MCF 10A (cell line): ENCODE measurements at regions not wholly inside any gene's neighbourhood (a gene's known extent, or its start where the extent isn't known, plus 50 kb on each side); places are given as distances from the start of the nearest gene placed in this dataset.

Experiments
- BruUV-seq: library from RNA; stranded (reverse); fragments of 400-500 nt; replicated peaks from 2 replicates; lab custom pipeline; 2021; lab: Mats Ljungman, UMichigan
- CTCF ChIA-PET: fragments of 300-600 bp; sonication (Branson Sonifier 250); formaldehyde crosslinking; extraction: SDS; loops from one replicate; lab custom pipeline; 2021; ENCODE audit warnings: antibody characterized with exemption, inconsistent platforms; lab: Yijun Ruan, JAX
- POLR2A ChIA-PET: fragments of 300-600, 350-650 bp; sonication (Branson Sonifier 250); formaldehyde crosslinking; extraction: SDS; loops from one replicate; lab custom pipeline; 2020; ENCODE audit warnings: antibody characterized with exemption, inconsistent platforms; lab: Yijun Ruan, JAX
- DNase-seq: peaks from one replicate; pipeline ENCODE4 v3.0.0-alpha.2; 2018; ENCODE audit not compliant: unreplicated experiment
- H3K27ac Mint-ChIP-seq: one replicate; pipeline ENCODE4 v1.8.0; 2022; ENCODE audit warnings: mild to moderate bottlenecking, low read depth, mixed read lengths; ENCODE audit not compliant: unreplicated experiment
- H3K27me3 Mint-ChIP-seq: one replicate; pipeline ENCODE4 v1.8.0; 2022; ENCODE audit warnings: mixed read lengths; ENCODE audit not compliant: insufficient read depth, unreplicated experiment
- H3K36me3 Mint-ChIP-seq: one replicate; pipeline ENCODE4 v1.8.0; 2022; ENCODE audit warnings: mild to moderate bottlenecking, moderate library complexity, mixed read lengths; ENCODE audit not compliant: insufficient read depth, unreplicated experiment
- H3K4me1 Mint-ChIP-seq: one replicate; pipeline ENCODE4 v1.8.0; 2022; ENCODE audit warnings: mixed read lengths; ENCODE audit not compliant: insufficient read depth, unreplicated experiment
- H3K4me3 Mint-ChIP-seq: one replicate; pipeline ENCODE4 v1.8.0; 2022; ENCODE audit warnings: mild to moderate bottlenecking, moderate library complexity, mixed read lengths; ENCODE audit not compliant: unreplicated experiment
- H3K9me3 Mint-ChIP-seq: one replicate; pipeline ENCODE4 v1.8.0; 2022; ENCODE audit warnings: mixed read lengths; ENCODE audit not compliant: unreplicated experiment
- intact Hi-C: fragments of 100-400 bp; cut with micrococcal nuclease; formaldehyde crosslinking; loops from 2 replicates; pipeline ENCODE4 v1.14.1; 2022
- TF ChIP-seq, protein P1 (sequence below): fragments of 200-600 bp; IDR thresholded peaks from one replicate; pipeline ENCODE4 v1.8.0; 2022; ENCODE audit warnings: antibody characterized with exemption, mild to moderate bottlenecking; ENCODE audit not compliant: unreplicated experiment

DNA sequence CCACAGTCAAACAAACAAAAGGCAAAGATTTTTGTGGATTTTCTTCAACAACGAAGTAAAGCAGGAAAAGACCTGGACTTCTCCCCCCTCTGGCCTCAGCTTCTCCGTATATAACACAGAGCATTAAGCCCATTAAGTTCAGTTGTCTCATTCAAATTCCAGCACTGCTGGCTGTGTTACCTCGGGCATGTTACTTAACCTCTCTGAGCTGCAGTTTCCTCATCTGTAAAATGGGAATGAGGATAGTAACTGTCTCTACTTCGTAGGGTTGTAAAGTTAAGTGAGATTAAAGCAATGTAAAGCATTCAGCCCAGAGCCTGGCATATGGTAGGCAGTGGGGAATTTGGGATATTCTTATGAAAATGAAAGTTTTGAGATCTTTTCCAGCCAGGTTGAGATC lies 92.7 kb upstream of the SMIM23 start:
- no peak overlapping the region for H3K27ac Mint-ChIP-seq
- no peaks in the 10 kb centered on the region for H3K36me3 Mint-ChIP-seq
- ChIA-PET CTCF (no interaction called here), POLR2A (interaction anchor here (0.6 to 1.0 kb wide), 2 partner anchors 20 to 531 kb away, joined by 3 read pairs; no protein-coding TSS in a partner anchor)
- no peaks in the 10 kb centered on the region for H3K4me1 Mint-ChIP-seq
- H3K9me3 Mint-ChIP-seq: no peaks in the 10 kb centered on the region
- intact Hi-C loops: no loop called here
- BruUV-seq: no TSS peak
- no peaks in the 10 kb centered on the region for H3K27me3 Mint-ChIP-seq
- no peak overlapping the region for H3K4me3 Mint-ChIP-seq
- TF ChIP-seq, protein P1, sequence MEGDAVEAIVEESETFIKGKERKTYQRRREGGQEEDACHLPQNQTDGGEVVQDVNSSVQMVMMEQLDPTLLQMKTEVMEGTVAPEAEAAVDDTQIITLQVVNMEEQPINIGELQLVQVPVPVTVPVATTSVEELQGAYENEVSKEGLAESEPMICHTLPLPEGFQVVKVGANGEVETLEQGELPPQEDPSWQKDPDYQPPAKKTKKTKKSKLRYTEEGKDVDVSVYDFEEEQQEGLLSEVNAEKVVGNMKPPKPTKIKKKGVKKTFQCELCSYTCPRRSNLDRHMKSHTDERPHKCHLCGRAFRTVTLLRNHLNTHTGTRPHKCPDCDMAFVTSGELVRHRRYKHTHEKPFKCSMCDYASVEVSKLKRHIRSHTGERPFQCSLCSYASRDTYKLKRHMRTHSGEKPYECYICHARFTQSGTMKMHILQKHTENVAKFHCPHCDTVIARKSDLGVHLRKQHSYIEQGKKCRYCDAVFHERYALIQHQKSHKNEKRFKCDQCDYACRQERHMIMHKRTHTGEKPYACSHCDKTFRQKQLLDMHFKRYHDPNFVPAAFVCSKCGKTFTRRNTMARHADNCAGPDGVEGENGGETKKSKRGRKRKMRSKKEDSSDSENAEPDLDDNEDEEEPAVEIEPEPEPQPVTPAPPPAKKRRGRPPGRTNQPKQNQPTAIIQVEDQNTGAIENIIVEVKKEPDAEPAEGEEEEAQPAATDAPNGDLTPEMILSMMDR: no peak
- DNase-seq: no peak

- TF ChIP-seq, protein P1: no peak
- DNase-seq: peak; percentile 11
- H3K4me3 Mint-ChIP-seq: no peak overlapping the region
- H3K4me1 Mint-ChIP-seq: no peaks in the 10 kb centered on the region
- CTCF ChIA-PET: no interaction called here
- no peaks in the 10 kb centered on the region for H3K9me3 Mint-ChIP-seq
- H3K27ac Mint-ChIP-seq: no peak overlapping the region
- H3K27me3 Mint-ChIP-seq: no peaks in the 10 kb centered on the region
- H3K36me3 Mint-ChIP-seq: no peaks in the 10 kb centered on the region
- POLR2A ChIA-PET: interaction anchor here (0.6 to 1.0 kb wide), 3 partner anchors 19 to 530 kb away, joined by 3 to 4 read pairs (median 3); no protein-coding TSS in a partner anchor
- intact Hi-C loops: no loop called here
- no TSS peak for BruUV-seq
These were observed 92.2 kb upstream of the SMIM23 start for GRCh38 chr5:171693412-171693811.

DNA sequence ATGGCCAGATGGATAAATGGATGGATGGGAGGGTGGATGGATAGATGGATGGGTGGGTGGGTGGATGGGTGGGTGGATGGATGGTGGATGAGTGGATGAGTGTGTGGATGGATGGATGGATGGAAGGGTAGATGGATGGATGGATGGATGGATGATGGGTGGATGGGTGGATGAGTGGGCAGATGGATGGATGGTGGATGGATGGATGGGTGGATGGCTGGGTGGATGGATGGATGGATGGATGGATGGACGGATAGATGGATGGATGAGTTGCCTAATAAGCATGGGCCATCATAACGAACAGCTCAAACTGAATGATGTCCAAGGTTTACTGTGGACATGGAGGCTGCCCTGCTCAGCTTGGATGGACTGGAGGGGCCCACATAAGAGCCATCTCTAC lies 89.8 kb upstream of the SMIM23 start:
- no peaks in the 10 kb centered on the region for H3K36me3 Mint-ChIP-seq
- H3K9me3 Mint-ChIP-seq: no peaks in the 10 kb centered on the region
- H3K27me3 Mint-ChIP-seq: no peaks in the 10 kb centered on the region
- no peak overlapping the region for H3K4me3 Mint-ChIP-seq
- ChIA-PET CTCF (interaction anchor here (0.7 kb wide), 1 partner anchor 27 kb away, joined by 3 read pairs; no protein-coding TSS in a partner anchor), POLR2A (no interaction called here)
- H3K4me1 Mint-ChIP-seq: no peaks in the 10 kb centered on the region
- BruUV-seq: no TSS peak
- TF ChIP-seq, protein P1: no peak
- DNase-seq: no peak
- intact Hi-C loops: no loop called here
- no peak overlapping the region for H3K27ac Mint-ChIP-seq

- DNase-seq: no peak
- Mint-ChIP-seq H3K36me3 (no peaks in the 10 kb centered on the region), H3K9me3 (no peaks in the 10 kb centered on the region), H3K4me1 (no peaks in the 10 kb centered on the region), H3K4me3 (no peak overlapping the region), H3K27ac (no peak overlapping the region), H3K27me3 (no peaks in the 10 kb centered on the region)
- ChIA-PET CTCF (interaction anchor here (1.1 kb wide), 1 partner anchor 213 kb away, joined by 3 read pairs; no protein-coding TSS in a partner anchor), POLR2A (no interaction called here)
- no TSS peak for BruUV-seq
- TF ChIP-seq, protein P1: no peak
- intact Hi-C loops: no loop called here
These were observed 88.2 kb upstream of the SMIM23 start for GRCh38 chr5:171697221-171698102.
